ENCODE measurements at regions not wholly inside any gene's neighbourhood (a gene's known extent, or its start where the extent isn't known, plus 50 kb on each side); places are given as distances from the start of the nearest gene placed in this dataset.

DNA sequence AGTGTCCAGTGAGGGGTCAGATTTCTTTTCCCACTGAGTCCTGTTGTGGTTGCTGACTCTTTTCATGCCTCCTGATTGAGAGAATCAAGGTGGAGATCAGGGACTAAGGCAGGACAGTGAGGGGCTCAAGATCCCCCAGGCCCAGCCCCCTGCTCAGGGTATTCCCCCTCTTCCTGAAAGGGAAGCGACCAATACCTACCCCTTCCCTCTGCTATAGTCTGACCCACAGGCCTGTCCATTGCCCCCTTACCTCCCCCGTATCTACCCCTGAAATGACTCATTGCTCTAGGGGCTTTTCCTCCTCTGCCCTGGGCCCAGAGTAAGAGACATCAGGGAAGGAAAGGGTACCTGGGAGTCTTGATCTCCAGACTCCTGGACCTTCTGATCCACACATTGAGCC lies 1320.5 kb downstream of the UQCRFS1 start:
- TF ChIP-seq, protein P1, sequence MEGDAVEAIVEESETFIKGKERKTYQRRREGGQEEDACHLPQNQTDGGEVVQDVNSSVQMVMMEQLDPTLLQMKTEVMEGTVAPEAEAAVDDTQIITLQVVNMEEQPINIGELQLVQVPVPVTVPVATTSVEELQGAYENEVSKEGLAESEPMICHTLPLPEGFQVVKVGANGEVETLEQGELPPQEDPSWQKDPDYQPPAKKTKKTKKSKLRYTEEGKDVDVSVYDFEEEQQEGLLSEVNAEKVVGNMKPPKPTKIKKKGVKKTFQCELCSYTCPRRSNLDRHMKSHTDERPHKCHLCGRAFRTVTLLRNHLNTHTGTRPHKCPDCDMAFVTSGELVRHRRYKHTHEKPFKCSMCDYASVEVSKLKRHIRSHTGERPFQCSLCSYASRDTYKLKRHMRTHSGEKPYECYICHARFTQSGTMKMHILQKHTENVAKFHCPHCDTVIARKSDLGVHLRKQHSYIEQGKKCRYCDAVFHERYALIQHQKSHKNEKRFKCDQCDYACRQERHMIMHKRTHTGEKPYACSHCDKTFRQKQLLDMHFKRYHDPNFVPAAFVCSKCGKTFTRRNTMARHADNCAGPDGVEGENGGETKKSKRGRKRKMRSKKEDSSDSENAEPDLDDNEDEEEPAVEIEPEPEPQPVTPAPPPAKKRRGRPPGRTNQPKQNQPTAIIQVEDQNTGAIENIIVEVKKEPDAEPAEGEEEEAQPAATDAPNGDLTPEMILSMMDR (conservative IDR thresholded peaks at IDR 0.05; ENCODE audit: low read length) = no peak
- no peak for TF ChIP-seq EZH2phosphoT487 (IDR thresholded peaks at IDR 0.05; ENCODE audit: borderline replicate concordance)

Measured in Loucy (cell line).